GM13977 (cell line): ENCODE measurements at regions not wholly inside any gene's neighbourhood (a gene's known extent, or its start where the extent isn't known, plus 50 kb on each side); places are given as distances from the start of the nearest gene placed in this dataset.

Source experiments
- DNase-seq: peaks from one replicate; pipeline ENCODE4 v3.0.0; 2012; ENCODE audit warnings: low spot score
- CTCF ChIP-seq: IDR thresholded peaks from 2 replicates; pipeline ENCODE4 v1.5.1; 2012; ENCODE audit warnings: mild to moderate bottlenecking, control low read depth; ENCODE audit not compliant: insufficient read depth; ENCODE audit errors: extremely low read depth, missing control alignments
- in situ Hi-C: fragments of 300-500 bp; cut with MboI; formaldehyde crosslinking; loops from one replicate; pipeline ENCODE4 v1.12.0; 2022; ENCODE audit warnings: low sequenced_read_pairs, low pct_unique_long_range_greater_than_20kb, mixed read lengths, inconsistent platforms; ENCODE audit not compliant: unreplicated experiment

GRCh38 chr5:111930905-111931461 lies 174.0 kb upstream of the NREP start:
- no peak for TF ChIP-seq CTCF
- DNase-seq: no peak
- in situ Hi-C loops: no loop called here

GRCh38 chr5:111930449-111930848 lies 173.5 kb upstream of the NREP start:
- in situ Hi-C loops: no loop called here
- no peak for TF ChIP-seq CTCF
- DNase-seq: no peak

- no peak for TF ChIP-seq CTCF
- DNase-seq: no peak
- in situ Hi-C loops: no loop called here
These were observed 172.9 kb upstream of the NREP start for GRCh38 chr5:111929867-111930266.

- no peak for TF ChIP-seq CTCF
- no peak for DNase-seq
- in situ Hi-C loops: no loop called here
These were observed 172.3 kb upstream of the NREP start for GRCh38 chr5:111929261-111929660.

- in situ Hi-C loops: no loop called here
- TF ChIP-seq CTCF: no peak
- DNase-seq: no peak
These were observed 171.5 kb upstream of the NREP start for GRCh38 chr5:111928511-111928910.

GRCh38 chr5:111927191-111927590 lies 170.2 kb upstream of the NREP start:
- in situ Hi-C loops: no loop called here
- no peak for DNase-seq
- TF ChIP-seq CTCF: no peak

- no peak for DNase-seq
- TF ChIP-seq CTCF: no peak
- in situ Hi-C loops: no loop called here
These were observed 169.0 kb upstream of the NREP start for GRCh38 chr5:111926026-111926425.
